Upper lobe of left lung (tissue), 4 donors: ENCODE measurements at regions not wholly inside any gene's neighbourhood (a gene's known extent, or its start where the extent isn't known, plus 50 kb on each side); places are given as distances from the start of the nearest gene placed in this dataset.

Source experiments
- CTCF ChIP-seq, 6 experiments: fragments of 450-650 bp in 4 of 6; fragments of 200-600 bp in 2 of 6; sonication (generic) in 2 of 6; IDR thresholded peaks; one replicate each; pipeline ENCODE4 v1.5.1; 2016 to 2019; ENCODE audit warnings: antibody characterized with exemption in 6 of 6
- POLR2A ChIP-seq, 4 donors: fragments of 450-650 bp; IDR thresholded peaks; one replicate each; pipeline ENCODE4 v1.5.1; 2016 to 2017; ENCODE audit warnings: antibody characterized with exemption in 4 of 4, mild to moderate bottlenecking in 2 of 4

GRCh38 chr17:14590459-14591250 lies 289.8 kb downstream of the HS3ST3B1 start:
- TF ChIP-seq POLR2A (IDR thresholded peaks at IDR 0.05), result no peak
- TF ChIP-seq CTCF (IDR thresholded peaks at IDR 0.05), result no peak
